T-helper 2 cell treated with Interferon-gamma antibody and Interleukin-4, amounts not matched to agents 5 μg/mL and 100 μg/mL, for 36 hours (primary cell): ENCODE measurements at regions not wholly inside any gene's neighbourhood (a gene's known extent, or its start where the extent isn't known, plus 50 kb on each side); places are given as distances from the start of the nearest gene placed in this dataset.

ENCODE experiments used
- DNase-seq: peaks from one replicate; pipeline ENCODE4 v3.0.0; 2021; ENCODE audit warnings: low spot score
- H3K27ac Mint-ChIP-seq: one replicate; pipeline ENCODE4 v1.8.0; 2021; ENCODE audit warnings: mild to moderate bottlenecking, mixed read lengths
- H3K27me3 Mint-ChIP-seq: one replicate; pipeline ENCODE4 v1.8.0; 2021; ENCODE audit warnings: low read depth, mixed read lengths
- H3K36me3 Mint-ChIP-seq: one replicate; pipeline ENCODE4 v1.8.0; 2021; ENCODE audit warnings: low read depth, mixed read lengths
- H3K4me1 Mint-ChIP-seq: one replicate; pipeline ENCODE4 v1.8.0; 2021; ENCODE audit warnings: low read depth, mixed read lengths
- H3K4me3 Mint-ChIP-seq: one replicate; pipeline ENCODE4 v1.8.0; 2022; ENCODE audit warnings: mild to moderate bottlenecking, moderate library complexity, mixed read lengths
- H3K9me3 Mint-ChIP-seq: one replicate; pipeline ENCODE4 v1.8.0; 2021; ENCODE audit warnings: mixed read lengths

DNA sequence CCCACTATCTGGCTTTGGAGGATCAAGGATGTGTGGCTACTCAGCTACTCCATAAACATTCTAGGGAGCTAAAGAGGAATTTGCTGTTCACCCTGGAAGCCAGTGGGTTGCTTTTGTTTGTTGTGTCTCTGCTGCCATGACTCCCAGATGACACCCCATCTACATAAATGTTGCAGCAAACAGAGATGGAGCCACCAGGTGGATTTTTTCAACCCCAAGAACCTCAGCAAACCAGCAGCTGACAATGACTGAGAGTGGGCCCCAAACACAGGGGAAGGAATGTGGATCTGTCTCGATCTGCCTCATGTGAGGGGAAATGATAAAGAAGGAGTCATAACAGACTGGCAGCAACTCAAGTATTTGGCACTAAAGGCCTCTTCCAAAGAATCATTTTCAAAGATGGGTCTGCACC is 132.7 kb upstream of the TNC start:
- Mint-ChIP-seq H3K4me1 (no peaks in the 10 kb centered on the region), H3K36me3 (no peaks in the 10 kb centered on the region), H3K9me3 (no peaks in the 10 kb centered on the region), H3K4me3 (no peak overlapping the region), H3K27ac (no peak overlapping the region), H3K27me3 (no peaks in the 10 kb centered on the region)
- no peak for DNase-seq

- H3K9me3 Mint-ChIP-seq: no peaks in the 10 kb centered on the region
- no peak overlapping the region for H3K27ac Mint-ChIP-seq
- no peak for DNase-seq
- H3K36me3 Mint-ChIP-seq: no peaks in the 10 kb centered on the region
- H3K4me3 Mint-ChIP-seq: no peak overlapping the region
- no peaks in the 10 kb centered on the region for H3K4me1 Mint-ChIP-seq
- no peaks in the 10 kb centered on the region for H3K27me3 Mint-ChIP-seq
Measured at GRCh38 chr9:115254287-115255180, 136.6 kb upstream of the TNC start.

DNA sequence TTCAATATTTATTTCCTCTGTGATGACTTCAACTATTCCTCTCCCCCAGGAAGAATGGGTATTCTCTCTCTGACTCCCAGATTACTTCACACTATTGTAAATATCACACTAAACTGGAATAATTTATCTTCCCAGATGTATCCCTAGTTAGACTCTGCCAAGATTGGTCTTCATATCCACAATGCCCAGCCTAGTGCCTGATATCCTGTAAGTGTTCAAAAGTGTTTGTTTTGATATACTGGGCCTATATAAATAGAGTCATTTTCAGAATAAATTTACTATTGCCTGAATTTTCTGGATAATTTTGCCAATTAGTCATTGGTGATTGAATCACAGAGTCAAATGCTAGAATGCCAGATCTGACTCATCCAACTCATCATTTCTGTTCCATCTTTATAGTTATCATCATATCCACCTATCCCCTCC is 143.7 kb upstream of the TNC start:
- no peaks in the 10 kb centered on the region for H3K36me3 Mint-ChIP-seq
- no peak overlapping the region for H3K27ac Mint-ChIP-seq
- H3K4me1 Mint-ChIP-seq: no peaks in the 10 kb centered on the region
- no peaks in the 10 kb centered on the region for H3K9me3 Mint-ChIP-seq
- no peak overlapping the region for H3K4me3 Mint-ChIP-seq
- H3K27me3 Mint-ChIP-seq: peaks cover 3% of the 10 kb centered on the region
- no peak for DNase-seq

DNA sequence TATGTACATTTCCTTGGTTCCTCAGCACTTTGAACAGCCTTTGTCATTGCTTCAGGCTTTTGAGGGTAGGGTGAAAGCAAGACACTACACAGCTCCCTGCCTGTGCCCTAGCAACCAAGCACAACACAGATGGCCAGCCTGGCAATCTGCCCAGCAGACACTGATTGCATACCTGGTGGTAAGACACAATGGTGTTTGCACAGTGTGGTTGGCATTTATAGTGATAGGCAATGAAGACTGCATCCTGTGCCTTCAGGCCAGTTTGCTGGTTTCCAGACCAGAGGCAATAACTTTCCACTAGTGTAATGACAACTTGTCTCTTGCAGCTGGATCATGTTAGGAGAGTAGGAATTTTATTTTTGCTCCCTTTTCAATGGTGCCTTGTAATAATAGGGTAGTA is 144.5 kb upstream of the TNC start:
- Mint-ChIP-seq H3K4me1 (no peaks in the 10 kb centered on the region), H3K27ac (no peak overlapping the region), H3K36me3 (no peaks in the 10 kb centered on the region), H3K9me3 (no peaks in the 10 kb centered on the region), H3K27me3 (peaks cover 3% of the 10 kb centered on the region), H3K4me3 (no peak overlapping the region)
- no peak for DNase-seq

DNA sequence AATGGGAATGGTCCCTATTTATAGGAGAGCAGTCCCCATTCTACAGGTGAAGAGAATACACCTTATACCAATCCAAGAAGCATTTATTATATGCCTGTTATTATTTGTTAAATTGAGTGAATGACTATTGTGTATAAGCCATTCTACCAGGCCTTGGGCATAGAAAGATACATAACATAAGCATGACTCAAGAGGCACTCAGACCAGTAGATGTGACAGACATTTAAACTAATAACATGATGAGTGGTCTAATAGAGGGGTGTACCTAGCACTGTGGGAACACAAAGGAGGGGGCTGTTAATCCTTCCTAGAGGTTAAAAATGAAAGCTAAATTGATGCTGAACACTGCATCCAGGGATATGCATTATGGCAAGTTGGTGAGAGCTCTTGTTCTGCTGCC is 145.0 kb upstream of the TNC start:
- Mint-ChIP-seq H3K27me3 (peaks cover 3% of the 10 kb centered on the region), H3K36me3 (no peaks in the 10 kb centered on the region), H3K4me1 (no peaks in the 10 kb centered on the region), H3K4me3 (no peak overlapping the region), H3K9me3 (no peaks in the 10 kb centered on the region), H3K27ac (no peak overlapping the region)
- no peak for DNase-seq

DNA sequence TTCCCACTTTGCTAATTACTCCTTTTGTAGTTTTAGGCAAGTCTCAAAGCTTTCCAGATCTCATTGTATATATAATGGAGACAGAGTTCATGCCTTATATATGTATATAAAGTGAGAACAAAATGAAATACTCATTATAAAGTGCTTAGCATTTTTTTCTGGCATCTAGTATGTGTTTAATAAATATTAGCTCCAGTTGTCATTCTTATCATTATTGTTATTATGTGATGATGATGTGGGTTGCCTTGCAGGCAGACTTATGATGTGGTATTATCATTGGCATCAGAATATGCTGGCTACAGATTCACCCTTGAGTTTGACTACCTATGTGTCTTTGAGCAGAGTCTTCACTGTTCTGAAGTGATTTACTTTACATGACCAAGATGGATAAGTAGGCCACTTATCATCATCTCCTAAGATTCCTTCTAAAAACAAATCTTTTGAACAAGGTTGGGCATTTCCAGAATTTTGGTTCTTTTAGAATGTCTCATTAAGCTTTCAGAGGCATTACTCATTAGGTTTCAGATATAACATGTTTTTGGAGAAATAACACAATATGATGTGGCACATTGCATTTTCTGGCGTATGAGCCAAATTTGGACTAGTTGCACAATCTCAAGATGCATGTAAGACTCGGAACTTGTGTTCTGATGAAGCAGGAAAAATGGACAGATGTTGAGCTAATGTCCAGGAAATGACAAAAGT is 145.6 kb upstream of the TNC start:
- DNase-seq: no peak
- Mint-ChIP-seq H3K9me3 (no peaks in the 10 kb centered on the region), H3K27ac (no peak overlapping the region), H3K27me3 (peaks cover 3% of the 10 kb centered on the region), H3K36me3 (no peaks in the 10 kb centered on the region), H3K4me3 (no peak overlapping the region), H3K4me1 (no peaks in the 10 kb centered on the region)

GRCh38 chr9:115264313-115264712 is 146.4 kb upstream of the TNC start:
- H3K27me3 Mint-ChIP-seq: peaks cover 3% of the 10 kb centered on the region
- DNase-seq: no peak
- H3K27ac Mint-ChIP-seq: no peak overlapping the region
- H3K4me3 Mint-ChIP-seq: no peak overlapping the region
- no peaks in the 10 kb centered on the region for H3K4me1 Mint-ChIP-seq
- no peaks in the 10 kb centered on the region for H3K9me3 Mint-ChIP-seq
- no peaks in the 10 kb centered on the region for H3K36me3 Mint-ChIP-seq

DNA sequence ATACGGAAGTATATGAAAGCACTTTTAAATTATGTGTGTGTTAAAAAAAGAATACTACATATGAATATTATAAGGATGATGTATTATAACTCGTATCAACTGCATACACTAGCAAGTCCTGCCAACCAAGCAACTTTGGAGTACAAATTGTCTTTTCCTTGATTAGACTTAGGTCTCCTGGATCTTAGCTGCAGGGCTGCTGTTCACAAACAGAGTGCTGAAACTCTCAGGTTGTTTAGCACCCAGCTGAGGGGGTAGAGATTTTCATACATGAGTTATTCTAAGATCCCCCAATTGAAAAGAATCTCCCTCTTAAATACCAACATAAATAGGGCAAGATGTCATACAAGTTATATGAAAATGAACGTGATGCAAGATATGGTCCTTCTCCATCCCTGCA is 149.8 kb upstream of the TNC start:
- no peaks in the 10 kb centered on the region for H3K4me1 Mint-ChIP-seq
- peaks cover 3% of the 10 kb centered on the region for H3K27me3 Mint-ChIP-seq
- no peaks in the 10 kb centered on the region for H3K9me3 Mint-ChIP-seq
- H3K36me3 Mint-ChIP-seq: no peaks in the 10 kb centered on the region
- no peak overlapping the region for H3K27ac Mint-ChIP-seq
- no peak for DNase-seq
- no peak overlapping the region for H3K4me3 Mint-ChIP-seq

GRCh38 chr9:115275753-115276152 is 157.8 kb upstream of the TNC start:
- DNase-seq: no peak
- H3K4me1 Mint-ChIP-seq: no peaks in the 10 kb centered on the region

DNA sequence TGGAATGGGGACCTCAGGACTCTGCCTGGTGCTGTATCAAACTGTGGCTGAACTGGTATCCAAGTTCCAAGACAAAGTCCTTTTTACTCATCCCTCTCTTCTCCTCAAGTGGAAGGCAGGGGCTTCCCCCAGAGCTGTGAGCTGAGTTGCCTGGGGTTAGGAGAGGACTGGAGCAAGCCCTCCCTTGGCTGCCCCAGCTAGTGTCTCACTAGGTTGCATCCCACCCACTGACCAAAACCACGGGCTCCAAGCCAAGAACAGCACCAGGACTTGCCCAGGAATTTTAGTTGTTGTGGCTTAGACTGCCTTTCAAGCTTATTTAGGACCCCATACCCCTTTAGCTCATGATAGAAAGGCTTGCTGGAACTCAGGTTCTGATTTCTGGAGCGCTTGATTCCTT is 158.7 kb upstream of the TNC start:
- no peaks in the 10 kb centered on the region for H3K36me3 Mint-ChIP-seq
- H3K27ac Mint-ChIP-seq: no peak overlapping the region
- H3K4me3 Mint-ChIP-seq: no peak overlapping the region
- peaks cover 5% of the 10 kb centered on the region for H3K27me3 Mint-ChIP-seq
- DNase-seq: no peak
- no peaks in the 10 kb centered on the region for H3K9me3 Mint-ChIP-seq
- no peaks in the 10 kb centered on the region for H3K4me1 Mint-ChIP-seq

More at GRCh38 chr9:115275753-115276152, 157.8 kb upstream of the TNC start:
- Mint-ChIP-seq H3K27ac (no peak overlapping the region), H3K9me3 (no peaks in the 10 kb centered on the region), H3K4me3 (no peak overlapping the region), H3K36me3 (no peaks in the 10 kb centered on the region), H3K27me3 (peaks cover 5% of the 10 kb centered on the region)

GRCh38 chr9:115277301-115277700 is 159.3 kb upstream of the TNC start:
- no peaks in the 10 kb centered on the region for H3K36me3 Mint-ChIP-seq
- H3K4me1 Mint-ChIP-seq: no peaks in the 10 kb centered on the region
- no peaks in the 10 kb centered on the region for H3K9me3 Mint-ChIP-seq
- peaks cover 5% of the 10 kb centered on the region for H3K27me3 Mint-ChIP-seq
- no peak for DNase-seq
- no peak overlapping the region for H3K4me3 Mint-ChIP-seq
- no peak overlapping the region for H3K27ac Mint-ChIP-seq

DNA sequence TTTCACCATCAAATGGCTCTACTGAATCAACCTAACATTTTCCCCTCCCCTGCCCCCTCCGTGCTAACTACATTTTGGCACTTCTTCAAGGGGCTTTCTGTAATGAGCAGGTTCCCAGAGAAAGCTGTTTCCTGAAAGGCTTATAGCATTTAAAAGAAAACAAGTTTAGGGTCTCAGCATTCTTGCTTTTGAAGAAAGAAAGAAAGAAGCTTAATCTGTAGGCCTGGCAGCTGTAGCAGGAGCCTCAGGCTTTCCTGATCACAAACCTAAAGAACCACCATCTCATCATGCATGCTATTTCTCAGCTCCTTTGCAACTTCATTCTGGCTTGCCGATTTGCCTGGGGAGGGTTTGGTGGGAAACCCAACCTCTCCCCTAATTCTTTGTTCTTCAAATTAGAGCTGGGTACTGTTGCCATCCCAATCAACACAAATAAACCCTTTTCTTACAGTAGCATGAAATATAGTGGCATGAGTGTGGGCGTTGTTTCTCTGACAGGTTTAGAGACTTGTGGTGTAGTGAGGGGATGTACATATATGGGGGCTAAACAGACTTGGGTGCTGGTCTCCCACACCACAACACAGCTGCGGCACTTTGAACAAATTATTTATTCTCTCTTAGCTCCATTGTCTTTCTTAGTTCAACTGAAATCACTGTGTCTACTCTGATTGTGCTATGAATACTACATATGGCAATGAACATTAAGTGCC is 160.5 kb upstream of the TNC start:
- Mint-ChIP-seq H3K9me3 (no peaks in the 10 kb centered on the region), H3K4me1 (no peaks in the 10 kb centered on the region), H3K27me3 (peaks cover 7% of the 10 kb centered on the region), H3K36me3 (no peaks in the 10 kb centered on the region), H3K27ac (no peak overlapping the region), H3K4me3 (no peak overlapping the region)
- no peak for DNase-seq

DNA sequence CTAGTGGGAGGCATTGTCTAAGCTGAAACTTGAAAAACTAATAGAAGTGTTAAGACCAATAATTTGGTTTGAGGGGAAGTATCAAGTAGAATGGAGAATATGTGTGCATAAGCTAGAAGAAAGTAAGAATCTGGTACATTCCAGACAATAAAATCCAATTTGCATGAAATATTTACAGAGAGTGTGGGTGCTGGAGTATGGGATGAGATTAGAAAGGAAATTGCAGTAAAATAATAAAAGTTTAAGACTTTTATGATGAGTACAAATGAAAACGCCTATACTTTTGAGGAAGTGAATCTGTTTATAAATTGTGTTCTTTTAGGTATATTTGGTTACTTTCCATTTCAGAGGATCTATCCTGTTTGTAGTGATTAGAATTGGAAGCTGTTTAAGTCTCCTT is 165.4 kb upstream of the TNC start:
- Mint-ChIP-seq H3K4me3 (no peak overlapping the region), H3K27ac (no peak overlapping the region), H3K4me1 (no peaks in the 10 kb centered on the region), H3K9me3 (no peaks in the 10 kb centered on the region), H3K27me3 (peaks cover 2% of the 10 kb centered on the region), H3K36me3 (no peaks in the 10 kb centered on the region)
- DNase-seq: no peak

DNA sequence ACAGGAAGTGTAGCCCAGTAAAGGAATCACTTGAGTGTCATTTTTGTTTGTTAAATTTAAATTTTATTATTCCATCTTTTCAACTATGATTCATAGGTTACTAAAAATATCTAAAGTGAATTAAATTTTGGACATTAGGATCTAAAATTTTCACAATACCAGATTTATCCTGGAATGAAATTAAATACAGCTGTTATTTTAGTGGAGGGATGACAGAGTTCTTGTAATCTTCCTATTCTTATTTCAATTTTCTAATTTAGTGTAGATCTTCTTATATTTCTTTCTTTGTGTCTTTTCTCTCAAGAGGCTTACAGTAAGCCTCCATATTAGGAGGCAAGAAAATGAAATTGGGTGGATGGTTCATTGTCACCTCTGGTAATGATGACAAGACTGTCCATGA is 167.9 kb upstream of the TNC start:
- H3K9me3 Mint-ChIP-seq: no peaks in the 10 kb centered on the region
- no peaks in the 10 kb centered on the region for H3K4me1 Mint-ChIP-seq
- DNase-seq: no peak
- no peak overlapping the region for H3K4me3 Mint-ChIP-seq
- no peaks in the 10 kb centered on the region for H3K36me3 Mint-ChIP-seq
- H3K27me3 Mint-ChIP-seq: peaks cover 2% of the 10 kb centered on the region
- H3K27ac Mint-ChIP-seq: no peak overlapping the region
